ENCODE measurements at regions not wholly inside any gene's neighbourhood (a gene's known extent, or its start where the extent isn't known, plus 50 kb on each side); places are given as distances from the start of the nearest gene placed in this dataset.

- TF ChIP-seq CTCF (IDR thresholded peaks at IDR 0.05): no peak
- TF ChIP-seq POLR2A (IDR thresholded peaks at IDR 0.05): no peak
- TF ChIP-seq POLR2AphosphoS5 (IDR thresholded peaks at IDR 0.05; ENCODE audit: insufficient read depth in 1 of 2, low read depth in 1 of 2): no peak
Observed at GRCh38 chr2:16972276-16972675, 306.6 kb upstream of the CYRIA start.
